ENCODE measurements at regions not wholly inside any gene's neighbourhood (a gene's known extent, or its start where the extent isn't known, plus 50 kb on each side); places are given as distances from the start of the nearest gene placed in this dataset.

- no peak for DNase-seq (ENCODE audit: low read depth)
Measured at GRCh38 chr7:41536122-41536872, 166.6 kb downstream of the INHBA start.

GRCh38 chr7:41529831-41530230 is 173.1 kb downstream of the INHBA start:
- DNase-seq (ENCODE audit: low read depth) = no peak

- no peak for DNase-seq (ENCODE audit: low read depth)
Measured at GRCh38 chr7:41524876-41525275, 178.0 kb downstream of the INHBA start.

- no peak for DNase-seq (ENCODE audit: low read depth)
Measured at GRCh38 chr7:41520445-41520844, 182.4 kb downstream of the INHBA start.

GRCh38 chr7:41517771-41518170 is 185.1 kb downstream of the INHBA start:
- DNase-seq (ENCODE audit: low read depth) = no peak

- no peak for DNase-seq (ENCODE audit: low read depth)
Measured at GRCh38 chr7:41508755-41509154, 194.1 kb downstream of the INHBA start.

- DNase-seq (ENCODE audit: low read depth) = no peak
Measured at GRCh38 chr7:41507686-41508268, 195.1 kb downstream of the INHBA start.

GRCh38 chr7:41504214-41504980 is 198.5 kb downstream of the INHBA start:
- DNase-seq (ENCODE audit: low read depth) = no peak

GRCh38 chr7:41503438-41503837 is 199.5 kb downstream of the INHBA start:
- DNase-seq (ENCODE audit: low read depth) = no peak

- DNase-seq (ENCODE audit: low read depth) = no peak
Measured at GRCh38 chr7:41501466-41501865, 201.4 kb downstream of the INHBA start.

GRCh38 chr7:41501006-41501405 is 201.9 kb downstream of the INHBA start:
- no peak for DNase-seq (ENCODE audit: low read depth)

GRCh38 chr7:41492603-41493002 is 210.3 kb downstream of the INHBA start:
- no peak for DNase-seq (ENCODE audit: low read depth)

GRCh38 chr7:41491883-41492471 is 210.9 kb downstream of the INHBA start:
- DNase-seq (ENCODE audit: low read depth) = no peak

- no peak for DNase-seq (ENCODE audit: low read depth)
Measured at GRCh38 chr7:41491308-41491707, 211.6 kb downstream of the INHBA start.

- DNase-seq (ENCODE audit: low read depth) = no peak
Measured at GRCh38 chr7:41489885-41490284, 213.0 kb downstream of the INHBA start.

- no peak for DNase-seq (ENCODE audit: low read depth)
Measured at GRCh38 chr7:41487229-41487940, 215.5 kb downstream of the INHBA start.

- DNase-seq (ENCODE audit: low read depth) = no peak
Measured at GRCh38 chr7:41481353-41481752, 221.5 kb downstream of the INHBA start.

GRCh38 chr7:41478187-41478586 is 224.7 kb downstream of the INHBA start:
- no peak for DNase-seq (ENCODE audit: low read depth)

GRCh38 chr7:41476460-41476803 is 226.5 kb downstream of the INHBA start:
- no peak for DNase-seq (ENCODE audit: low read depth)

- DNase-seq (ENCODE audit: low read depth) = no peak
Measured at GRCh38 chr7:41475801-41476459, 227.0 kb downstream of the INHBA start.

GRCh38 chr7:41472427-41473125 is 230.3 kb downstream of the INHBA start:
- no peak for DNase-seq (ENCODE audit: low read depth)
